H54 (cell line): ENCODE measurements at regions not wholly inside any gene's neighbourhood (a gene's known extent, or its start where the extent isn't known, plus 50 kb on each side); places are given as distances from the start of the nearest gene placed in this dataset.
A peak's percentile ranks its signal among the peaks of the same experiment; 100 is the strongest.
"Not testable (repeated sequence)": the region's sequence is repeated elsewhere in the genome, so short reads cannot be mapped to it uniquely, and the experiment has no call there.

Experiments
- DNase-seq: peaks from one replicate; pipeline ENCODE4 v3.0.0; 2011; ENCODE audit warnings: low spot score, mixed read lengths; ENCODE audit not compliant: insufficient read length
- FAIRE-seq: peaks from 3 replicates; lab custom pipeline; 2011; peaks lifted over from hg19 to GRCh38; lab: Jason Lieb, UNC
- POLR2A ChIP-seq: IDR thresholded peaks from 2 replicates; pipeline ENCODE4 v1.6.1; 2011; ENCODE audit warnings: low read depth, mild to moderate bottlenecking, low read length

DNA sequence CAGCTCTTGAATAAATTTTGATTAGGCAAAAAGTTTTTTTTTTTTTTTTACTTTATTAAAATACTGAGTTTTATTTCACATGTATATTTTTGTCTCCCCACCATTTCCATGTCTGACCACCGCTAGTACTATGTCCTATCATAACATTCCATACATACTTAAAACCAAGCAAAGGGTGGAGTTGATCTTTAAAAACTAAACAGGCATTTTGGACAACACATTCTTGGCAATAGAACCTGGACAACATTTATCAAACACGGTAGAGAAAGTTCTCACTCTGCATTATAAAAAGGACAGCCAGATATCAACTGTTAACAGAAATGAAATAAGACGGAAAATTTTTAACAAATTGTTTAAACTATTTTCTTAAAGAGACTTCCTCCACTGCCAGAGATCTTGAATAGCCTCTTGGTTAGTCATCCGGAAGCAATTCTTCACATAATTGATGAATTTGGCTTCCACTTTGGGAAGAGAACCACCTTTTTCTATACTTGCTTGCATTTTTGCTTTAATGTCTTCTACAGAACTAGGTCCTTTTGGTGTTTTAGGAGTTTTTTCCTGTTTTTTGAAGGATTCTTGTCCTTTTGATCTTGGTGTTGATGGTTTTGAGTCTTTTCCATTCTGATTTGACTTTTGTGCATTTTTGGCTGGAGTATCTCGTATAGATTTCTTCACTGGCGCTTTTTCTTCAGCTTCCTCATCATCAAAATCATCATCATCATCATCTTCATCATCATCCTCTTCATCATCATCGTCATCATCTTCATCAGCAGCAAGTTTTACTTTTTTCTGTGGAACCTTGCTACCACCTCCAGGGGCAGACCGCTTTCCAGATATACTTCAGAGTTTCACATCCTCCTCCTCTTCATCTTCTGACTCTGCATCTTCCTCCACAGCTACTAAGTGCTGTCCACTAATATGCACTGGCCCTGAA, 58.7 kb downstream of the POU5F2 start:
- FAIRE-seq, DNase-seq: not testable (repeated sequence)

DNA sequence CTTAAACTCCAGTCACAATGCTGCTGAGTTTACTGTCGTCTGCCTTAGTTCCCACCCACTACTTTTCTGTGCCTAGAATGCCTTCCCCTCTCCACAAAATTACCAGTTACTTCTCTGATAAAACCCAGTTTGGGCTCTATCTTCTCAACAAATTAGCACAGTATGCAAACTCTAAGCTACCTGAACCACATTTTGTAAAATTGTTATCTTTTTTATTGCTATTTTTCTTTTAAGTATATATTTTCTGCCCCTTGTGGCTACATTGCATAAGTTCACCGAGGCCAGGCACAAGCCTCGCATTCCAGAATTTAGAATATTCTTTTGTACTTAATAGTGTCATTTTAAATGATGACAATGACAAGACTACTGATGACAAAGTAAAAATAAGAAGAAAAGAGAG, 60.0 kb downstream of the POU5F2 start:
- DNase-seq: no peak
- no peak for TF ChIP-seq POLR2A
- FAIRE-seq: no peak

DNA sequence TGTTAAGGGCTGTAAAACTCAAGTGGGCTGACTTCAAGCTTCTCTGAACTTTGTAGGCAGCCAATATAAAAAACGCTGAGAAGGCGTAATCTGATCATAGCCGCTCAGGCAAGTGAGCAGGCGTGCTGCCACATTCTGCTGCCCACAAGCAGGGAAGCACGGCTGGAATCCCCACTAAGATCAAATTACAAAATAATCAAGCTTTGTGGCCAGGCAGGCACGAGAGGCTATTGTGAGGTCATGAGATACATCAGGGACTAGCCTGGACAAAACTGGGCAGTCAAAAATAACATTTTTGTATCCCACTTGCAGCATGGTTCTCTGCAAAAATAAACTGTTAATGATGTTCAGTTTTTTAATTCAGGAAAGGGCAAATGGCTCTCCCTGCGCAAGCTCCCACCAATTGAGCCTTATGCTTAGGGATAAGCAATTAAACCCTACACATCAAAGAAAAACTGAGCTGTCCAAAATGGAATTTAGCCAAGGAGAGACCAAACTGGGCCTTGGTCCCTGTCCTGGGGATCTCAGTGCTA, 64.0 kb downstream of the POU5F2 start:
- DNase-seq: peak; percentile 9
- TF ChIP-seq POLR2A: no peak
- peak; percentile 90 for FAIRE-seq

DNA sequence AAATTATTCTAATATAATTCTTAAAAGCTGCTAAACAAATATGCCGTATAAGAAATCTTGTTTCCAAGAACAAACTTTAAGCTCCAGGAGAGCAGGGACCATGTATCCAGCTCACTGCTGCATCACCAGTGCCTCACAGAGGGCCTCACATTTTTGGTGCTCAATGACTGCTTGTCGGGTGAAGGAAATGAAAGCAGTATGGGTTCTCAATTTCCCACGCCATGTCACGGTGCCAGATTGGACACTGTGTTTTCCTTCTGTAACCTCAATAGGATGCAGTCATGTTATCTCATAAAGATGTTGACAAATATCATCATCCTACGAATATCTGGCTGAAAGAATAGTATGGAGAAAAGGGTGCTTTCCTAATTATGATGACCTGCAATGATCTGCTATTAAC, 64.7 kb downstream of the POU5F2 start:
- DNase-seq (no peak), FAIRE-seq (no peak)
- no peak for TF ChIP-seq POLR2A

DNA sequence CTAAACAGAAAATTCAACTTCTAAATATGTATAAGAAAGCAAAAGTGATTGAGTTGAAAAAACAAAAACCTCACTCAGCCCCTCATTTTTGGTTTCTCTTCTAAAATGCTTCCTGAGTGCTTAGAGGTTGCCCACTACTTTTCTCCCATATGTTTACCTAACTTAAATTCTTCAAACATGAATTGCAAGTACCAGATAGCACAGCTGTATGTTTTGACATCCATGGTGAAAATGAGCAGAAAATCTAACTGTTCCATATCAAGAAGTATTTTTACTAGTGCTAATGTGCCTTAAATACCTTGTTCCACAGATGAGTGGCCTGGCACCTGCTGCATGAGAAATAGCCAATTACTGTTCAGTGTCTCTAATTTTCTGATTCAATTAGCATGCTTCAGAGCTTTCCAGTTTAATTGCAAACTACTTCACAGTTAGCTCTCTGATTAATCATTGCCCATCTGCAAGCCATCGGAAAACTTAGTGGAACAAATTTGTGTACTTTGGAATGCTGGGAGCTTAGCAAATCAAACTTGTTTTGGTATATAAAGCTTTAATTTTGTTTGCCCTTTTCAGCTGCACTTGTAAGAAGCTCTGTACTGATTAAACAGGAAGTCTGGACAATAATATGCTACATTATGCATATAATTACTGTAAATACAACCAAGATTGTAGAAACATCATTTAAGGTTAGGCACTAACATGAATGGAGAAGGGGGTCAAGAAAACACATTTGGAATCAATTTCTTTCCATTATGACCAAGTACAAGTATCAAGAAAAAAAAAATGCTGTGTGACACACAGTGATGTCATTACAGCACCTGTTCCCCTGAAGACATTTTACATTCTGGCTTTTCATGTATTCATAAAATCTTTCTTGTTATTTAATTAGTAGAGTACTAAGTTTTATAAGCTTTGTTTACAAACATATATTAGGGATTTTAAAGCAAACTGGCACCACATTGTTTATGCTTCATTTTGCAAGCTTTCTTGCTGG, 65.6 kb downstream of the POU5F2 start:
- FAIRE-seq (no peak), DNase-seq (no peak)

DNA sequence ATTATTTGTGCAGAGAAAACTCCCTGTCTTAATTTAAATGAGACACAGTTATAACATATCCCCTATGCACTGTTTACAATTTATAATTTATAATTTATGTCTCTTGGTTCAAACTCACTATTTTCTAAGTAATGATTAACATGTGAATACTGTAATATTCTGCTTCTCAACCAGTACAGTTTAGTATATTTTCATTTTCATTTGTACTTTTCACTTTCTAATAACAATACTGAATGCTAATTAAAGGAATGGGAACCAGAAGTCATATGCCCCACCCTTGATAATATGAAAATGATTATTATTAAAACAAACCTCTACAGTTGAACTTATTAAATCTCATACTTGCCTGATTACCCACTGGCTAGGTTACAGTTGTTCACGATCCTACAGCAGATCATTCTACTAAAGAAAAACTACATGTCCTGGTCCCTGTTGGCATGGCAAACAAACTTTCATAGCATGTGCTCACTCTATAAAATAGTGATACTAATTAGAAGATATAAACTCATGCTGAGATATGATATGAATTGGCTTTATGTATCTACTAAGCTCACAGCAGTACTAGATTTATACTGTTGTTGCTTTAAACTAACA, 66.4 kb downstream of the POU5F2 start:
- FAIRE-seq: no peak
- DNase-seq: no peak
- no peak for TF ChIP-seq POLR2A

More for the DNA sequence above, 65.6 kb downstream of the POU5F2 start:
- TF ChIP-seq POLR2A: no peak

DNA sequence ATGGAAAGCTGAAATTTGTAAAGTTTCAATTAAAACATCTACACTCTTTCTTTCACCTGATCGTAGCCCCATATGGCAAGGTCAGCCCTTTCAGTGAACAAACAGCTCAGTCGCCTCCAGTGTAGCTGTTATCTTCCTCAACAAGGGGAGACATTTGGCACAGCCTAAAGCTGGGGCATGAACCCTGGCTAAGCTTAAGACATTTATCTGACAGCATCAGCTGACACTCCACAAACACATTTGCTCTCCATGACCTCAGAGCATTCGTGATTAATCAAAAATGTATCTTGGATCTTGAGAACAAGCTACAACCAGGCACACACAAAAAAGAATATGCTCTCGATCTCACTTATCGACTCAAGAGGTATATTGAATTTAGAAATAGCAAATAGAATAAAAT, 67.3 kb downstream of the POU5F2 start:
- FAIRE-seq (no peak), DNase-seq (no peak)
- TF ChIP-seq POLR2A: no peak

DNA sequence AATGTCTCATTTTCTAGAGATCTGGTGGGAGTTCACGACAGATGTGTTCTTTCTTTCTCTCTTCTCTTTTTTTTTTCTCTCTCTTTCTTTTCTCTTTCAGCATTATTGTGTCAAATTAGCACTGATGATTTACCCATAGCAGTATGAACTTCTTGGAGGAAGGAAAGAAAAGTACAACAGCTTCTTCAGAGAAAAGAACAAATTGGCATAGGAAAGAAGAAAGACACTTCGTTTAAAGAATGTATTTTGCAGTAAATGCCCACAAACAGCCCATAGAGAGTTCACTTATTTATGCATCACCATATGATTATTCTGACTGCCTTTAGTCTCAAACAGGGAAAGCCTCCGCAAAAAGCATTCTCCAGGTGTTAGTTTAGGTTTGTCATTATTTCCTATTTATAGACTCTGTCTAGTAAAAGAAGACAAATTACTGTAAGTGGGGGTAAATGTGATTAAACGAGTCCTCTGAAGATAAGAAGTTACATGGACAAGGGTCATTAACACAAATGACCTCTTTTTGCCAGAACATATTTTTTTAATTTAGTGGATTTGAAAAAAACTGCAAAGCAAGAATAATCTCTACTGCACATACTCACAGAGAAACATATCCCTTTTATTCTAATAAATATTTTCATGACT, 68.0 kb downstream of the POU5F2 start:
- DNase-seq (no peak), FAIRE-seq (no peak)
- TF ChIP-seq POLR2A: no peak

DNA sequence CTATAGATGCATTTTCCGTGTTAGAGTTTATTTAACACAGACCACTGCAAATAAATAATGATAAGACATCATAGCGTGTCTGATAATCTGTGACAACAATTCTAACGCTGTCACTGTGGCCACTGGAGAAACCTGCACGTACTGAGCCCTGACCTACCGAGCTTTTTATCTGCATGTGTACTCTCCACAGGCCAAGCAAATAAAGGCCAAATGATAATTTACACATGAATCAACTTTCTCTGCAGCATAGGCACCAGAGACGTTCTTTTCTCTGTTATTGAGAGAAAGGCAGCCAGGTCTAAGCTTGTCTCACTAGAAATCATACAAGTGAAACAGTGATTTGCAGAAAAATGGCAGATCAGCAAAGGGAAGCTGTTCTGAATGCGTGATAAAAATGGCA, 75.8 kb downstream of the POU5F2 start:
- no peak for TF ChIP-seq POLR2A
- no peak for FAIRE-seq
- no peak for DNase-seq

DNA sequence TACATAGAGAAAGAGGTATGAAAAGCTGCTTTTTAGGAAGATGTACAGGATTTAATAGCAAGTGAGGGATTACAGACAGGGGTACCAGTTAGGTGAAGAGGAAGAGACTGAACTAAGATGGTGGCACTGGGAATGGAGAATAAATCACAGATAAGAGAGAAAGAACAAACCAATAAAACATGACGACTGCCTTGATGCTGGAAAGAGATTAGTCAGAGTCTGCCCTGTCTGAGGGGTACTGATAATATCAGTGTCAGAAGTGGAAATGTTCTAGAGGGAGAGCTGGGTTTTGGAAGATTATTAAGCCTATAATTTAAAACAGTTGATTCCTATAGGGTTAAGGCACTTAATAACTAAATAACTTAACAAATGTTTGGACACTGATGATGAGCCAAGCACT, 77.7 kb downstream of the NR2F1 start:
- FAIRE-seq: no peak
- DNase-seq: no peak
- TF ChIP-seq POLR2A: no peak

DNA sequence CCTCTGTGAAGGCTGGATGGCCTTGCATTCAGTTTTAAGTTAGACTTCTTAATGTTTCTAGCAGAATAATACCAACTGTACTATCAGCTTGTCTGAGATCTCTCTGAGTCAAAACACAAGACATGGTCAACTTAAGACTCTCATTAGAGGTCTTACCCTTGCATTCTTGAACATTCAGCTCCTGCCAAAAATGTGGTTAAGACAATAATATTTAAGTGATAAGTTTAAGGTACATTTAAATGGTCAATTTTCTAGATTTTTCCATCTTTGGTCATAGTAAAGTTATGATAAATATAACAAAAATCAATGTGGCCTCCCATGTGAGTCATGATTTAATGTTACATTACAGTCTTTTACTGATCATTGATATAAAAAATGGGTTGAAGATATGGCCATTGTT, 75.0 kb downstream of the NR2F1 start:
- no peak for FAIRE-seq
- no peak for TF ChIP-seq POLR2A
- no peak for DNase-seq

DNA sequence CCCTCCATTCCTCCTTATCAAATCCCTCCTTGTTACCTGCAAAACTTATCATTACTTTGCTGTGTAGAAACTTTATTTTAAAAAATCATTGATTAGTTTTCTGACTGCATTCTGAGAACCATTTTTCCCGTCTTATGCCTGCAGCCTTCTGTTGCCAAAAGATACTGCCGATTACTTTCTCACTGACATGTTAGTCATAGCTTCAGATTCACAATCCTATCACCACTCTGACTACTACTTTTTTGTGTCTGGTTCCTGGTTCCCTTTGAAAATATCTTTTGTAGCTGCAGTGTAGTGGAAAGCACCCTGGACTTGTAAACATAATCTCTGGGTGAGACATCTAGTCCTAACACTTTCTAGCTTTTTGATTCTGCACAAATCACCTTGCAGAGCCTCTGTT, 71.7 kb downstream of the NR2F1 start:
- no peak for DNase-seq
- FAIRE-seq: no peak
- TF ChIP-seq POLR2A: no peak

DNA sequence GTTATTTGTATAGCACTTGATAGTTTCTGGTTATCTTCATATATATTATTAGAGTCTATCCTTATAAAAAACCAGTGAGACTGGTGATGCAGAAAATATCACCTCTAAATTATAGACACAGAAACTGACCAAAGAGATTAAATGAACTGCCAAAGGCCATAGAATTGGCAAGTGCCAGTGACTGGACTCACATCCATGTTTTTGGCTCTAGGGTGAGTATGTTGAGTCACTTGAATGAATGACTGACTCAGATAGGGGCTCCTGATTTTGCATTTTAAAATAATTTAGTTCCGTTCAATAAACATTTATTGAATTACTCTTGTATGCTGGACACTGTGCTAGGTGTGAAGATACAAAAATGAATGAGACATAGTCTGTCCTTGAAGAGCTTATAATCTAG, 70.7 kb downstream of the NR2F1 start:
- TF ChIP-seq POLR2A: no peak
- FAIRE-seq: no peak

More for the DNA sequence above, 70.7 kb downstream of the NR2F1 start:
- no peak for DNase-seq
